H1 (cell line): ENCODE measurements at regions not wholly inside any gene's neighbourhood (a gene's known extent, or its start where the extent isn't known, plus 50 kb on each side); places are given as distances from the start of the nearest gene placed in this dataset.

ENCODE experiments used
- CTCF ChIA-PET: fragments of 300-600 bp; sonication (Branson Sonifier 250); formaldehyde crosslinking; loops from one replicate; lab custom pipeline; 2021; ENCODE audit not compliant: partially characterized antibody; lab: Charles Lee
- POLR2A ChIA-PET: fragments of 300-600 bp; sonication (Branson Sonifier 250); formaldehyde crosslinking; loops from one replicate; lab custom pipeline; 2021; ENCODE audit warnings: inconsistent platforms; ENCODE audit not compliant: partially characterized antibody; lab: Charles Lee
- DNase-seq, 2 experiments: peaks; one replicate each; pipeline versions ENCODE4 v3.0.0 to v3.0.0-alpha.2; 2010 to 2022; ENCODE audit warnings: low spot score in 2 of 2, low read depth in 1 of 2, mixed read lengths in 1 of 2
- FAIRE-seq: peaks from 2 replicates; lab custom pipeline; 2011; peaks lifted over from hg19 to GRCh38; lab: Jason Lieb, UNC
- H2AFZ ChIP-seq: 2 replicates; pipeline ENCODE4 v1.8.1; 2012; ENCODE audit warnings: low read length, inconsistent platforms
- H2AK5ac ChIP-seq: 2 replicates; pipeline ENCODE4 v1.6.1; 2013; ENCODE audit warnings: low read depth, low read length
- H2BK120ac ChIP-seq: replicated peaks from 2 replicates; pipeline ENCODE3; 2013; ENCODE audit warnings: low read depth, low read length, inconsistent platforms
- H2BK12ac ChIP-seq: 2 replicates; pipeline ENCODE4 v1.6.1; 2013; ENCODE audit warnings: low read depth, low read length
- H2BK15ac ChIP-seq: 2 replicates; pipeline ENCODE4 v1.6.1; 2013; ENCODE audit warnings: low read length
- H2BK20ac ChIP-seq: 2 replicates; pipeline ENCODE4 v1.6.1; 2013; ENCODE audit warnings: low read length
- H2BK5ac ChIP-seq: 2 replicates; pipeline ENCODE4 v1.6.1; 2013; ENCODE audit warnings: low read depth, low read length
- H3K14ac ChIP-seq: 2 replicates; pipeline ENCODE4 v1.6.1; 2013; ENCODE audit warnings: inconsistent platforms; ENCODE audit not compliant: insufficient read length
- H3K18ac ChIP-seq: 2 replicates; pipeline ENCODE4 v1.6.1; 2013; ENCODE audit warnings: low read length; ENCODE audit errors: extremely low read depth
- H3K23ac ChIP-seq: 2 replicates; pipeline ENCODE4 v1.6.1; 2013; ENCODE audit warnings: inconsistent platforms; ENCODE audit not compliant: insufficient read length
- H3K23me2 ChIP-seq: 2 replicates; pipeline ENCODE4 v1.6.1; 2013; ENCODE audit warnings: low read depth, low read length
- H3K27ac ChIP-seq: 2 replicates; pipeline ENCODE4 v1.6.1; 2011; ENCODE audit warnings: low read depth, low read length, inconsistent platforms
- H3K27me3 ChIP-seq, 4 experiments: replicated peaks in 1 of 4; 1 replicate in 1 of 4; 2 replicates in 3 of 4; pipeline versions ENCODE4 v1.6.1 to v1.8.1; 2011 to 2013; ENCODE audit warnings: low read length in 3 of 4, mild to moderate bottlenecking in 3 of 4, inconsistent platforms in 2 of 4, mixed read lengths in 2 of 4, moderate library complexity in 1 of 4; ENCODE audit not compliant: control insufficient read depth in 3 of 4, insufficient read depth in 3 of 4; ENCODE audit errors: extremely low read depth in 1 of 4
- H3K36me3 ChIP-seq, 4 experiments: 2 replicates each; pipeline versions ENCODE4 v1.6.1 to v1.8.1; 2011 to 2013; ENCODE audit warnings: mild to moderate bottlenecking in 4 of 4, low read length in 3 of 4, moderate library complexity in 2 of 4, control low read depth in 1 of 4, inconsistent platforms in 1 of 4; ENCODE audit not compliant: insufficient read depth in 4 of 4, control insufficient read depth in 2 of 4
- H3K4ac ChIP-seq: replicated peaks from 2 replicates; pipeline ENCODE3; 2013; ENCODE audit warnings: low read length, low read depth, mixed read lengths, inconsistent platforms; ENCODE audit not compliant: insufficient read length
- H3K4me1 ChIP-seq, 4 experiments: replicated peaks in 1 of 4; 1 replicate in 1 of 4; 2 replicates in 3 of 4; pipeline versions ENCODE4 v1.6.1 to v1.8.1; 2011 to 2013; ENCODE audit warnings: low read length in 3 of 4, inconsistent platforms in 2 of 4, mixed read lengths in 1 of 4; ENCODE audit not compliant: insufficient read depth in 4 of 4, control insufficient read depth in 3 of 4
- H3K4me2 ChIP-seq, 2 experiments: 2 replicates each; pipeline versions ENCODE4 v1.6.1 to v1.8.1; 2011 to 2013; ENCODE audit warnings: low read depth in 2 of 2, low read length in 2 of 2, control low read depth in 1 of 2, inconsistent platforms in 1 of 2, mild to moderate bottlenecking in 1 of 2; ENCODE audit not compliant: insufficient read depth in 1 of 2
- H3K4me3 ChIP-seq, 4 experiments: fragments of 200-600, 300-600 bp in 1 of 4; sonication (generic), shearing (Covaris generic), sonication (Bioruptor Twin) in 1 of 4; 2 replicates each; pipeline versions ENCODE4 v1.5.1 to v1.8.1; 2011 to 2016; ENCODE audit warnings: low read length in 4 of 4, low read depth in 3 of 4, control low read depth in 2 of 4, inconsistent platforms in 2 of 4, mild to moderate bottlenecking in 2 of 4, mixed read lengths in 1 of 4, moderate library complexity in 1 of 4; ENCODE audit not compliant: insufficient read depth in 2 of 4; ENCODE audit errors: extremely low read depth in 1 of 4
- H3K56ac ChIP-seq: replicated peaks from 2 replicates; pipeline ENCODE3; 2013; ENCODE audit warnings: low read depth, mild to moderate bottlenecking, mixed read lengths, low read length, inconsistent platforms; ENCODE audit not compliant: insufficient read length
- H3K79me1 ChIP-seq: 2 replicates; pipeline ENCODE4 v1.6.1; 2013; ENCODE audit warnings: low read depth, low read length, control low read depth
- H3K79me2 ChIP-seq, 2 experiments: 2 replicates each; pipeline versions ENCODE4 v1.6.1 to v1.8.1; 2012 to 2013; ENCODE audit warnings: low read length in 2 of 2, mild to moderate bottlenecking in 2 of 2, inconsistent platforms in 1 of 2; ENCODE audit not compliant: insufficient read depth in 2 of 2, control insufficient read depth in 1 of 2
- H3K9ac ChIP-seq, 4 experiments: replicated peaks in 1 of 4; 1 replicate in 1 of 4; 2 replicates in 3 of 4; pipeline versions ENCODE4 v1.6.1 to v1.8.1; 2011 to 2013; ENCODE audit warnings: low read depth in 3 of 4, low read length in 3 of 4, control low read depth in 2 of 4, mild to moderate bottlenecking in 2 of 4, moderate library complexity in 2 of 4, inconsistent platforms in 1 of 4; ENCODE audit errors: extremely low read depth in 1 of 4
- H3K9me3 ChIP-seq, 2 experiments: 2 replicates each; pipeline versions ENCODE4 v1.6.1 to v1.8.1; 2012 to 2013; ENCODE audit warnings: mild to moderate bottlenecking in 2 of 2, moderate library complexity in 2 of 2, control low read depth in 1 of 2, inconsistent platforms in 1 of 2, low read depth in 1 of 2, low read length in 1 of 2, mixed read lengths in 1 of 2; ENCODE audit not compliant: insufficient read depth in 2 of 2
- H4K20me1 ChIP-seq, 2 experiments: replicated peaks in 1 of 2; 2 replicates each; pipeline versions ENCODE3 to v1.8.1; 2011 to 2013; ENCODE audit warnings: inconsistent platforms in 2 of 2, low read length in 2 of 2, mild to moderate bottlenecking in 1 of 2; ENCODE audit not compliant: insufficient read depth in 2 of 2, control insufficient read depth in 1 of 2
- H4K5ac ChIP-seq: 2 replicates; pipeline ENCODE4 v1.6.1; 2013; ENCODE audit warnings: low read length, low read depth, mixed read lengths, inconsistent platforms; ENCODE audit not compliant: insufficient read length
- H4K8ac ChIP-seq: 2 replicates; pipeline ENCODE4 v1.8.0; 2013; ENCODE audit warnings: mild to moderate bottlenecking, moderate library complexity, low read length, inconsistent platforms; ENCODE audit not compliant: insufficient read depth; ENCODE audit errors: extremely low read depth
- H4K91ac ChIP-seq: replicated peaks from 2 replicates; pipeline ENCODE3; 2013; ENCODE audit warnings: low read length, mixed read lengths, inconsistent platforms; ENCODE audit not compliant: insufficient read length
- CEBPB ChIP-seq: IDR thresholded peaks from 2 replicates; pipeline ENCODE4 v1.6.1; 2012; ENCODE audit warnings: low read depth, low read length
- MAX ChIP-seq: IDR thresholded peaks from 2 replicates; pipeline ENCODE4 v1.6.1; 2012; ENCODE audit warnings: inconsistent platforms
- RBBP5 ChIP-seq: IDR thresholded peaks from 2 replicates; pipeline ENCODE4 v1.7.1; 2012; ENCODE audit warnings: low read depth, mild to moderate bottlenecking, inconsistent platforms, low read length, moderate library complexity, borderline replicate concordance
- SIX5 ChIP-seq: IDR thresholded peaks from 2 replicates; pipeline ENCODE4 v1.6.1; 2011; ENCODE audit warnings: mild to moderate bottlenecking, low read depth, low read length
- SP2 ChIP-seq: IDR thresholded peaks from 2 replicates; pipeline ENCODE4 v1.6.1; 2012; ENCODE audit warnings: mild to moderate bottlenecking, low read length, inconsistent platforms
- SRF ChIP-seq: IDR thresholded peaks from 2 replicates; pipeline ENCODE4 v1.6.1; 2011; ENCODE audit warnings: mild to moderate bottlenecking, low read depth, low read length, moderate library complexity
- WGBS, 2 experiments: shearing (Covaris generic) in 1 of 2; methylation state at CpG; one replicate each; pipeline versions ENCODE4 v1.1.6 to v1.1.7; 2013 to 2015; ENCODE audit warnings: low lambda C conversion rate in 2 of 2, mixed read lengths in 2 of 2, inconsistent platforms in 1 of 2, low coverage in 1 of 2, missing lambda C conversion rate in 1 of 2; ENCODE audit not compliant: insufficient replicate concordance in 2 of 2, insufficient coverage in 1 of 2, insufficient read length in 1 of 2; ENCODE audit errors: extremely low coverage in 1 of 2, missing lambda C conversion rate in 1 of 2; 5-methylcytosine and 5-hydroxymethylcytosine counted together

- H3K23ac ChIP-seq, result no peak overlapping the region
- H2BK5ac ChIP-seq, result no peak overlapping the region
- no peak overlapping the region for H2AK5ac ChIP-seq
- peaks cover 0 to 5% (median 2%) of the 10 kb centered on the region in 4 experiments; a peak in 3 of 7 replicates for H3K4me1 ChIP-seq
- no peaks in the 10 kb centered on the region for H3K27me3 ChIP-seq
- H3K23me2 ChIP-seq, result no peaks in the 10 kb centered on the region
- no peak overlapping the region for H3K4ac ChIP-seq
- no peak overlapping the region for H3K18ac ChIP-seq
- H3K56ac ChIP-seq, result no peak overlapping the region
- CTCF ChIA-PET, result interaction anchor here (0.6 kb wide), 1 partner anchor 172 kb away, joined by 4 read pairs; no protein-coding TSS in a partner anchor
- H3K9ac ChIP-seq, result no peak overlapping the region
- 82% methylated on average over 4 of the region's 4 CpGs; no CpG with 5 or more reads in 1 of the 2 experiments for WGBS, 2 experiments
- no peak overlapping the region for H4K91ac ChIP-seq
- H3K4me2 ChIP-seq, result no peak overlapping the region
- POLR2A ChIA-PET, result no interaction called here
- H2BK15ac ChIP-seq, result no peak overlapping the region
- H2BK20ac ChIP-seq, result no peak overlapping the region
- H3K9me3 ChIP-seq, result no peaks in the 10 kb centered on the region
- H3K27ac ChIP-seq, result no peak overlapping the region
- no peak overlapping the region for H2BK12ac ChIP-seq
- no peaks in the 10 kb centered on the region for H3K79me1 ChIP-seq
- H3K14ac ChIP-seq, result no peak overlapping the region
- H2AFZ ChIP-seq, result no peak overlapping the region
- H3K4me3 ChIP-seq, result no peak overlapping the region
- DNase-seq (no peak), FAIRE-seq (no peak)
- no peaks in the 10 kb centered on the region for H3K79me2 ChIP-seq
- no peak overlapping the region for H4K8ac ChIP-seq
- TF ChIP-seq CEBPB, result no peak
- no peak for TF ChIP-seq RBBP5
- no peak for TF ChIP-seq SRF
- no peak for TF ChIP-seq MAX
- TF ChIP-seq SIX5, result no peak
- TF ChIP-seq SP2, result no peak
- no peaks in the 10 kb centered on the region for H4K20me1 ChIP-seq
- H2BK120ac ChIP-seq, result no peak overlapping the region
- H4K5ac ChIP-seq, result no peak overlapping the region
- no peaks in the 10 kb centered on the region; a peak in 1 of 8 replicates for H3K36me3 ChIP-seq
Measured at GRCh38 chr2:19070886-19071285, 287.5 kb downstream of the OSR1 start.
